Mucosa of descending colon (tissue), 3 donors: ENCODE measurements at regions not wholly inside any gene's neighbourhood (a gene's known extent, or its start where the extent isn't known, plus 50 kb on each side); places are given as distances from the start of the nearest gene placed in this dataset.

Experiments used
- ATAC-seq: fragments of 200-7000 bp; cut with Tn5 transposase; one replicate; pipeline ENCODE4 v1.9.1; 2020; ENCODE audit warnings: mild to moderate bottlenecking, moderate library complexity
- DNase-seq, 3 donors: peaks; one replicate each; pipeline ENCODE4 v3.0.0-alpha.2; 2020
- H3K36me3 ChIP-seq: fragments of 200-600 bp; one replicate; pipeline ENCODE4 v1.8.0; 2021; ENCODE audit warnings: low read depth, mild to moderate bottlenecking
- H3K4me1 ChIP-seq: fragments of 200-600 bp; one replicate; pipeline ENCODE4 v1.8.0; 2021; ENCODE audit warnings: low read depth, mild to moderate bottlenecking
- H3K4me3 ChIP-seq: fragments of 200-600 bp; one replicate; pipeline ENCODE4 v1.8.0; 2021; ENCODE audit warnings: mild to moderate bottlenecking
- H3K9me3 ChIP-seq: fragments of 200-600 bp; one replicate; pipeline ENCODE4 v1.8.0; 2021; ENCODE audit warnings: mild to moderate bottlenecking
- CTCF ChIP-seq: fragments of 200-600 bp; IDR thresholded peaks from one replicate; pipeline ENCODE4 v1.8.0; 2022; ENCODE audit warnings: antibody characterized with exemption, mild to moderate bottlenecking
- intact Hi-C, 2 donors: fragments of 100-400 bp; cut with DNase I in 1 of 2; cut with micrococcal nuclease in 1 of 2; formaldehyde crosslinking; loops; one replicate each; pipeline versions ENCODE4 v1.11.0 to v1.11.1; 2022; cut with DNase I, micrococcal nuclease
- donor health status: DM: no; HTN: no; CAD: no; lungs with moderate emphysema.
- donor health status: DM: no; HTN: no; CAD: no.
- donor health status: DM: no; HTN: yes; CAD: no.

GRCh38 chr10:78560341-78560688, 508.5 kb upstream of the ZMIZ1 start:
- no peak overlapping the region for H3K4me3 ChIP-seq
- no peak for TF ChIP-seq CTCF
- no peak for ATAC-seq
- H3K4me1 ChIP-seq = no peaks in the 10 kb centered on the region
- H3K9me3 ChIP-seq = no peaks in the 10 kb centered on the region
- no peaks in the 10 kb centered on the region for H3K36me3 ChIP-seq
- intact Hi-C loops = no loop called here
- no peak for DNase-seq

- DNase-seq (no peak), ATAC-seq (no peak)
- Histone ChIP-seq H3K36me3 (no peaks in the 10 kb centered on the region), H3K4me3 (no peak overlapping the region), H3K9me3 (no peaks in the 10 kb centered on the region), H3K4me1 (no peaks in the 10 kb centered on the region)
- intact Hi-C loops = no loop called here
- TF ChIP-seq CTCF = no peak
Measured at GRCh38 chr10:78563314-78563713, 505.5 kb upstream of the ZMIZ1 start.

GRCh38 chr10:78565841-78566240, 502.9 kb upstream of the ZMIZ1 start:
- Histone ChIP-seq H3K9me3 (no peaks in the 10 kb centered on the region), H3K4me1 (no peaks in the 10 kb centered on the region), H3K36me3 (no peaks in the 10 kb centered on the region), H3K4me3 (no peak overlapping the region)
- intact Hi-C loops = no loop called here
- TF ChIP-seq CTCF = no peak
- ATAC-seq = no peak
- no peak for DNase-seq

GRCh38 chr10:78566284-78567111, 502.3 kb upstream of the ZMIZ1 start:
- DNase-seq (no peak), ATAC-seq (no peak)
- TF ChIP-seq CTCF = no peak
- no peaks in the 10 kb centered on the region for H3K36me3 ChIP-seq
- H3K9me3 ChIP-seq = no peaks in the 10 kb centered on the region
- no peak overlapping the region for H3K4me3 ChIP-seq
- intact Hi-C loops = no loop called here
- H3K4me1 ChIP-seq = no peaks in the 10 kb centered on the region

GRCh38 chr10:78567680-78568455, 500.9 kb upstream of the ZMIZ1 start:
- no peak for TF ChIP-seq CTCF
- ATAC-seq = peak; percentile 68
- H3K9me3 ChIP-seq = no peaks in the 10 kb centered on the region
- no peaks in the 10 kb centered on the region for H3K4me1 ChIP-seq
- intact Hi-C loops = no loop called here
- no peak overlapping the region for H3K4me3 ChIP-seq
- DNase-seq = no peak
- no peaks in the 10 kb centered on the region for H3K36me3 ChIP-seq
